IPS DF 4.7 (cell line): ENCODE measurements at regions not wholly inside any gene's neighbourhood (a gene's known extent, or its start where the extent isn't known, plus 50 kb on each side); places are given as distances from the start of the nearest gene placed in this dataset.

Source experiments
- DNase-seq: peaks from one replicate; pipeline ENCODE4 v3.0.0-alpha.2; 2013; ENCODE audit warnings: low spot score; ENCODE audit errors: extremely low read depth

DNA sequence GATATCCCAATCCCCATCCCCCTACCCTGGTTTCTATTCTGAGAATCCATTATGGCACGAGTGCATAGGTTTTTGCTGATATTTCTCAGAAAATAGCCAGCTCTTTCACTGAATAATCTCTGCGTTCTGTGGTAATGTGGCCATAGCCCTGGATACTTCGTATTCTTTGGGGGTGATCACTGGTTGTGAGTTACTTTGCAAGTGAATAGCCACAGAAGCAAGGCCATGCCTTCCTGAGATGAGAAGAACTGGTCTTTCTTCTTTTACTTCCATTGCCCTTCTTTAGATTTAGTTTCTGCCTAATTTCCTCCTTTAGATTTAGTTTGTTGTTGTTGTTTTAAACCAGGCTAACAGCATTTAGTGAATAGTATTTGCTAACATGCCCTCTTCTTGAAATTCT, 323.4 kb downstream of the CDC14C start:
- DNase-seq = no peak

DNA sequence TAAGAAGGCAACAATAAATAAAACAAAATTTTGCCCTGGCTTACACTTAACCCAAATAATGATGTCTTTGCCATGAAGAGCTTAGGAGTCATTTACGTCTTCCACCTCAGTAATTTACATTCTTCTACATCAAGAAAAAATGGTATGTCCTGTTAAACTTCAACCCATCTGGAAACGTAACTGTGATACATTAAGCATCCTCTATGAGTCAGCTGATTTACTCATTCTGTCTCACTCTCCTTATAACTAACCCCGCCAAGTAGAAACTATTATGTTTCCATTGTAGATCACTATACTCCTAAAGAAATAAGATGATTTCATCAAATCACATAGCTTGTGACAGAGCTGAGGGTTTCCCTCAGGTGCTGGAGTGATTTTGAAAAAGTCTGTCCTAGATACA, 330.7 kb downstream of the CDC14C start:
- no peak for DNase-seq

- no peak for DNase-seq
These were observed 336.2 kb downstream of the CDC14C start for GRCh38 chr7:49260538-49260937.

- no peak for DNase-seq
These were observed 337.6 kb downstream of the CDC14C start for GRCh38 chr7:49261928-49262327.

DNA sequence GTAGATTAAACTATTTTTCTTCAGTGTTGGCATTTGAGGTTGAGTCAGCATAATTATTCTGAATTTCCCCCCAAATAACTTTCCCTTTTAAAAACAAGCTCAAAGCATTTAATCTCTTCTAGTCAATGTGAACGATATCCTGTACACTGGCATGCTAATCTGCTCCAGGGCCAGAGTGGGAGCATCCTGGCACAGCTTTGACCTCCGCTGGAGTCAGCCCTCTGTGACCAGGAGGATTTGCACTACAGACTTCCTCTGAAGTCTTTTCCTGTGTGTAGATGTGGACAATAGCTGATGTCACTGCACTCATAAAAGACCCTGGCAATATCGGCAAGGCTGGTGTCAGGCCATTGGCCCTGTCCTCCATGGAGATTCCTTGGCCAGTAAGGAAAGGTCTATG, 340.2 kb downstream of the CDC14C start:
- DNase-seq = no peak

GRCh38 chr7:49273897-49274296, 349.6 kb downstream of the CDC14C start:
- DNase-seq = no peak

- DNase-seq = no peak
These were observed 355.5 kb downstream of the CDC14C start for GRCh38 chr7:49279891-49280290.

GRCh38 chr7:49287653-49288052, 363.3 kb downstream of the CDC14C start:
- no peak for DNase-seq

GRCh38 chr7:49294611-49295010, 370.3 kb downstream of the CDC14C start:
- no peak for DNase-seq

DNA sequence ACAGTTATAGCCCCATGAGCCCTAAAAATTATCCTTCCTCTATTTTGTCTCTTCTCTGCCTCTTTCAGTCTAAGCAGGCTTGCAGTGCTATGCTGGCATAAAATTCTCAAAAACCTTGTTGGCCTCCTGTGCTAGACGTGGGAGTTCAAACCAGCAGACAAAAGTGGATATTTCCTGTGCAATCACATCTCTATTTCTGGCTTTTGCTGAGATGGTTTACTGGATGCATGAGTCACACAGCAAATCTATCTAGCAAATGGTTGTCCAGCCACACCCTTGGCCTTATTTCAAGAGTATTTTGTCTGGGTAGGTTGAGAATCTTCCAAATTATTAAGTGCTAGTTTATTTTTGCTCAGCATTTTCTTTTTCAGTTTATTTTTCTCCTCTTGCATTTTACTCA, 370.8 kb downstream of the CDC14C start:
- DNase-seq = no peak

DNA sequence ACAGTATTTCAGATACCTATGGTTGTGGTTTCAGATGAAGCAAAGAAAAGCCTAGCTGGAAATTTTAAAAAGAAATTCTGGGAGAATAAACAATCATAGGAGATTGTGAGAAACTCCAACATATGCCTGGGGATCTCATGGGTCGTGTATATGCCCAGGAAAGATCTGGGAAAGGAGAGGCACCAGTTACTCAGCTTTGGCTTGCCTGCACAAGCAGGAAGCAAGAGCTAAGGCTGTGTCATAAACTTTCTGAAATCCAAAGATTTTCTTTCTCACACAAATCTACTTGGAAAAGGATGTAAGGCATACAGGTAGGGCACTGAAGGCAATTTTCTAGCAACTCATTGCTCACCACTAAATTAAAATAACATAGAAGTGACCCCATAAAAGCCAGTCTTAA, 373.6 kb downstream of the CDC14C start:
- DNase-seq = no peak

DNA sequence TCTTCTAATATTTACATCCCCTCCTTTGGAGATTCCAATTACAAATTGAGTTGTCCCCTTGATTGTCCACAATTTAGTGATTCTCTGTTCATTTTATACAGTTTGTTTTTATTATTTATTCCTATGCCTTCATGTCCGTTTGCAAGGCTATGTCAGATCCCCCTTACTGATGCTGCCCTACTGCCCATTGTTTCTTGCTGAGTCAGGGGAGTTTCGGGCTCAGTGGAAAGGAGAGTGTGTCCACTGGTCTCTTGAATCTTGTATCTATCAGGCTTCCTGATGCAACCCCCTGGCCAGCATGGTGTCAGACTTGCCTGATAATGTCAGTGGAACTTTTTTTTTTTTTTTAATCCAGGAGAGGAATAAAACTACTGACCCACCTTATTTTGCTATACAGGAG, 384.4 kb downstream of the CDC14C start:
- DNase-seq = no peak

GRCh38 chr7:49320083-49320482, 395.7 kb downstream of the CDC14C start:
- DNase-seq = no peak

DNA sequence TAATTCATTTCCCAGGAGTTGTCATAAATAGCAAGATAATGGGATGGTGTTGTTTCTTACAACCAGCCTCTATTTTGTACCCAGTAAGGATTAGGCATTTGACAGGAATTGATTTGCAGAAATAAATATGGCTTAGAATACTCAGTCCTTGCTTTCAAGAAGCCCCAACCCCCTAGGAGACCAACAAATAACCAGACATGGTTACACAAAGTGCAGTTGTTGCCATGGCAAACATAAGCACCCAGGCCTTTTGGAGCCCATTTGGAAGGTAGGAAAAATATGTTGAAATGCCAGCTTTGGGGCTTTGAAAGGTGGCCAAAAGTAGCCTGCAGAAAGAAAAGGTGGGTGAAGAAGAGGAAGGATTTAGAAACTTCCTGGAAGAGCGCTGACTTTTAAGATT, 397.5 kb downstream of the CDC14C start:
- DNase-seq = no peak

DNA sequence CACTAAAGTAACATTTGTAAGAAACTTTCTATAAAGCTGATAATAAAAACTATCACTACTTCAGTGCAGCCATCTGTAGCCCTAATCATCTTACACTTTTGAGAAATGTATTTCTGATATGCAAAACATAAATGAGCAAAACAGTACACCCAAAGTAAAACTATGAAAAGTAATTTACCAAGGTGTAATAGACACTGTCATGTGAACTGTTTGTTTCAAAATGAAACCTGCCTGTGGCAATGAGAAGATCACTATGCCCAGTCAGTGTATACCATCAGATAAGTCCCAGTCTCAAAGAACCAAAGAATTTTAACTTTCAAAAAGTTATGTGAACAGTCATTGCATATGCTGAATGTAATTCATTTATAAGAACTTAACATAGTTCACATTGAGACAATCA, 398.1 kb downstream of the CDC14C start:
- no peak for DNase-seq

GRCh38 chr7:49324040-49324439, 399.7 kb downstream of the CDC14C start:
- no peak for DNase-seq

GRCh38 chr7:49324707-49325106, 400.4 kb downstream of the CDC14C start:
- no peak for DNase-seq

DNA sequence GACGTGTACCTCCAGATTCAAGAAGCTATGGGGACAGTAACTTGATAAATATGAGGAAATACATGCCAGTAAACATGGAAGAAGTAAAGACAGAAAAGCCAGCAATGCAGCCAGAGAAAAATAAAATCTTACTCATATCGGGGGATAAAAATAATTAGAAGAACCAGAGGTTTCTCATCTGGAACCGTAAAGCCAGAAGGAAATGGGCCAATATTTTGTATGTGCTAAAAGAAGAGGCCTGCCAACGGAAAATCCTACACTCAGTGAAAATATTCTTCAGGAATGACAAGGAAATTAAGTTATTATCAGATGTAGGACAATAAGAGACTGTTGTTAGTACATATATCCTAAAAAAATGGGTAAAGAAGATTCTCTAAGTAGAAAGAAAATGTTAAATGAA, 401.2 kb downstream of the CDC14C start:
- DNase-seq = no peak

- DNase-seq = no peak
These were observed 402.8 kb downstream of the CDC14C start for GRCh38 chr7:49327155-49327554.

GRCh38 chr7:49333180-49333881, 409.0 kb downstream of the CDC14C start:
- no peak for DNase-seq

GRCh38 chr7:49341849-49342248, 417.5 kb downstream of the CDC14C start:
- DNase-seq = no peak

GRCh38 chr7:49344556-49344955, 420.2 kb downstream of the CDC14C start:
- DNase-seq = no peak

DNA sequence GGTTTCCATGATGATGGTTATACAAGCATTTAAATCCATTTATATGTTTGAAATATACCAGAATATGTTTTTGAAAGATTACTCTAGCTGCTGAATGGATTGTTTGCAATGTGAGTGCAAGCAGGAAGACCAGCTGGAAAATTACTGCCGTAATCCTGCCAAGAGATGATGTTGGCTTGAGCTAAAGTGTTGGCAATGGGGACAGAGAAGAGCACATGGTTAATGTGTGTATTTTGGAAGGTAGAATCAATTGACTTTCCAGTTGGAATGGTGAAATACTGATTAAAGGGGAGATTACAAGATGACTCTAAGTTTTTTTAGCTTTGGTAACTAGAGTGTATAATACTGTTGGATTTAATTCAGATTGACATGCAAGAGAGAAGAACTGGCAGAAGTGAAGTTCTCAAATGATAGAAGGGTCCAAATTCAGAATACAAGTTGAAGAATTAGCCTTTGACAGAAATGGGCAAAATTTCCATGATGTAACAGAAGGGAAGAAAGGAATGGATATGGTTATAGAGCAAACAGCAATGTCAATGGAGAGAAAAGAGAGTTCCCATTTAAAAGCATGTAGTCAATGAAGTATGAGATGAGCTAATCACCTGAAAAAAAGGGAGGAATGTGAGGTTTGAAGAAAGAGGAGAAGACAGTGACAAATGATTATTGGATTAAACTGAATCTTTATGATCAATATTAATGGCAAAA, 422.0 kb downstream of the CDC14C start:
- no peak for DNase-seq
